ENCODE measurements at regions not wholly inside any gene's neighbourhood (a gene's known extent, or its start where the extent isn't known, plus 50 kb on each side); places are given as distances from the start of the nearest gene placed in this dataset.
A peak's percentile ranks its signal among the peaks of the same experiment; 100 is the strongest.

DNA sequence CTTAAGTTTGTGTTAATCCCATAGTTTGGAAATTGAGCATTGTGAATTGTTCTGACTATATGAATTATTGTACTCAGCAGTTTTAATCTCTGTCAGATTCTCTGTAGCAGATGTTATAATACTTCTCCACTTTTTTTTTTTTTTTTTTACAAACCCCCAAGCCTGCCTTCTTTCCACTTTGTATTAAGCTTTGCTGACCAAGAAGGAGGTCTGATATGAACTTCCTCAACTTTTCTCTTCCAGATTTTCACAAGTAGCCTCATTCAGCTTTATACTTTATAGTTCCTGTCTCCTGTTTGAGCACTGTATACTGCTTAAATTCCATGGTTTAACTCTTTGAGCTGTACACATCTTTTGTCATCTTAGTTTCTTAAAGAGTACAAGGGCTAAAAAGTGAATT is 105.0 kb downstream of the HAUS1 start:
- POLR2A ChIA-PET: no interaction called here
- Mint-ChIP-seq H3K9me3 (no peaks in the 10 kb centered on the region), H3K4me1 (peaks cover 77% of the 10 kb centered on the region), H3K4me3 (no peak overlapping the region), H3K27me3 (no peaks in the 10 kb centered on the region), H3K27ac (no peak overlapping the region), H3K36me3 (ENCODE audit: low read depth) (peaks cover 9% of the 10 kb centered on the region)
- TF ChIP-seq CTCF (IDR thresholded peaks at IDR 0.05): no peak
- DNase-seq (no peak), ATAC-seq (ENCODE audit: low read depth) (no peak)
- CTCF ChIA-PET: interaction anchor here (1.6 kb wide), 1 partner anchor 36 kb away, joined by 8 read pairs; a partner anchor contains a TSS
- intact Hi-C loops (cut with micrococcal nuclease): no loop called here

GRCh38 chr18:46211816-46212215 is 107.6 kb downstream of the HAUS1 start:
- no peak for TF ChIP-seq CTCF (IDR thresholded peaks at IDR 0.05)
- Mint-ChIP-seq H3K4me1 (peaks cover 61% of the 10 kb centered on the region), H3K36me3 (ENCODE audit: low read depth) (peaks cover 18% of the 10 kb centered on the region), H3K9me3 (no peaks in the 10 kb centered on the region), H3K27ac (peak overlapping the region; percentile 65), H3K4me3 (peak overlapping the region; percentile 28), H3K27me3 (no peaks in the 10 kb centered on the region)
- POLR2A ChIA-PET: interaction anchor here (1.5 kb wide), 1 partner anchor 38 kb away, joined by 5 read pairs; a partner anchor contains a TSS
- CTCF ChIA-PET: interaction anchor here (0.6 to 2.6 kb wide), 4 partner anchors 12 to 446 kb away, joined by 3 to 22 read pairs (median 4); a partner anchor contains a TSS
- ATAC-seq (ENCODE audit: low read depth) (peak; percentile 52), DNase-seq (no peak)
- intact Hi-C loops (cut with micrococcal nuclease): loop anchor here (5.0 kb wide), 1 partner anchor 40 kb away; no protein-coding TSS in a partner anchor

DNA sequence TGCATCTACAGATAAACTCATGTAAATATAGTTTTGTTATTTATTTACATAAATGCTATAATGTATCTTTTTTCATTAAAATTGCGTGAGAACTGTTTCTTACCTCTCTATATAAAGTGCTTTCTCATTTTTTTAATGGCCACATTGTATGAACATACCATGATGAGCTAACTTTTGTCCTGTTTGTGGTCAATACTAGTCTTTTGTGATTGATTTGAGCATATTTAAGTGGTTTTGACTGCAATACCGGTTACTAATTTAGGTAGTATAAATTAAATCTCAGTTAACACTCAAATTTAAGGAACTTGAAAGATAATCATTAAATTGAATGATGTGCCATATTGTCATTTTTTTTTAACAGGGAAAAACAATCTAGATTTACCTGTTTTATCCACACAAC is 108.2 kb downstream of the HAUS1 start:
- Mint-ChIP-seq H3K27me3 (no peaks in the 10 kb centered on the region), H3K9me3 (no peaks in the 10 kb centered on the region), H3K4me3 (no peak overlapping the region), H3K36me3 (ENCODE audit: low read depth) (peaks cover 24% of the 10 kb centered on the region), H3K4me1 (peaks cover 61% of the 10 kb centered on the region), H3K27ac (peak overlapping the region; percentile 65)
- DNase-seq: no peak
- ChIA-PET CTCF (interaction anchor here (0.6 to 2.6 kb wide), 4 partner anchors 12 to 446 kb away, joined by 3 to 22 read pairs (median 4); a partner anchor contains a TSS), POLR2A (interaction anchor here (1.5 kb wide), 1 partner anchor 39 kb away, joined by 5 read pairs; a partner anchor contains a TSS)
- intact Hi-C loops (cut with micrococcal nuclease): loop anchor here (5.0 kb wide), 1 partner anchor 40 kb away; no protein-coding TSS in a partner anchor
- ATAC-seq (ENCODE audit: low read depth): no peak
- TF ChIP-seq CTCF (IDR thresholded peaks at IDR 0.05): no peak

GRCh38 chr18:46213295-46213694 is 109.1 kb downstream of the HAUS1 start:
- DNase-seq (no peak), ATAC-seq (ENCODE audit: low read depth) (peak; percentile 52)
- POLR2A ChIA-PET: no interaction called here
- CTCF ChIA-PET: interaction anchor here (1.3 to 2.6 kb wide), 2 partner anchors 11 to 40 kb away, joined by 3 to 22 read pairs; a partner anchor contains a TSS
- intact Hi-C loops (cut with micrococcal nuclease): loop anchor here (1.0 to 5.0 kb wide), 3 partner anchors 39 to 65 kb away; no protein-coding TSS in a partner anchor
- H3K27me3 Mint-ChIP-seq: no peaks in the 10 kb centered on the region
- H3K4me1 Mint-ChIP-seq: peaks cover 53% of the 10 kb centered on the region
- no peak overlapping the region for H3K27ac Mint-ChIP-seq
- H3K4me3 Mint-ChIP-seq: no peak overlapping the region
- H3K9me3 Mint-ChIP-seq: no peaks in the 10 kb centered on the region
- peaks cover 31% of the 10 kb centered on the region for H3K36me3 Mint-ChIP-seq (ENCODE audit: low read depth)
- peak; percentile 44 for TF ChIP-seq CTCF (IDR thresholded peaks at IDR 0.05)

- intact Hi-C loops (cut with micrococcal nuclease): loop anchor here (2.0 to 5.0 kb wide), 2 partner anchors 14 to 38 kb away; no protein-coding TSS in a partner anchor
- Mint-ChIP-seq H3K27me3 (no peaks in the 10 kb centered on the region), H3K27ac (no peak overlapping the region), H3K4me3 (no peak overlapping the region), H3K9me3 (no peaks in the 10 kb centered on the region), H3K4me1 (peaks cover 48% of the 10 kb centered on the region), H3K36me3 (ENCODE audit: low read depth) (peaks cover 40% of the 10 kb centered on the region)
- CTCF ChIA-PET: interaction anchor here (1.8 kb wide), 1 partner anchor 41 kb away, joined by 11 read pairs; a partner anchor contains a TSS
- POLR2A ChIA-PET: no interaction called here
- TF ChIP-seq CTCF (IDR thresholded peaks at IDR 0.05): no peak
- ATAC-seq (ENCODE audit: low read depth): no peak
- no peak for DNase-seq
Observed at GRCh38 chr18:46214435-46214834, 110.2 kb downstream of the HAUS1 start.

Measured in activated B cell treated with CpG ODN at 0.5 μM for 24 hours (primary cell).